ENCODE measurements at regions not wholly inside any gene's neighbourhood (a gene's known extent, or its start where the extent isn't known, plus 50 kb on each side); places are given as distances from the start of the nearest gene placed in this dataset.

DNA sequence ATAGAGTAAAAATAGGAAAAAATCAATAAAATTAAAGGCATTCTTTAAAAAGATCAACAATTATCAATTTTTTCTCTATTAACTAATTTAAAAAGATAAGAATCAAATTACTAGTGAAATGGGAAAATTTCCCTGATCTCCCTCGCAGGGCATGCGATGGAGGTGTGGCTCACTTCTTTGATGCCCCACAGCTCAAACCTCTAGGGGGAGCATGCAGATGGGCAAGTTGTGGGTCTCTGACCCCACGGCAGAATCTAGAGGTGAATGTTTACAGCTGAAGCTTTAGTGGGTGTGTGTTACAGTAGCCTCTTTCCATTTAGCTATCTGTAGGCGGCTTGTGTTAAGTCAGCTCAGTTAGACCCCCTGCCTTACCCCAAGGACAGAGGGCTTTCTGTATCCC lies 1348.8 kb downstream of the PCDH18 start:
- ATAC-seq (no peak), DNase-seq (no peak)
- intact Hi-C loops (cut with micrococcal nuclease), result no loop called here
- H3K9me3 Mint-ChIP-seq, result peaks cover 0 to 29% (median 5%) of the 10 kb centered on the region in 11 donors
- Histone ChIP-seq H3K4me3 (ENCODE audit: low read length) (no peak overlapping the region), H3K36me3 (ENCODE audit: control insufficient read depth in 2 of 3, insufficient read depth in 3 of 3, low read length in 3 of 3) (no peaks in the 10 kb centered on the region), H3K27ac (ENCODE audit: low read depth, low read length) (no peak overlapping the region), H3K9me3 (ENCODE audit: control insufficient read depth in 2 of 3, low read length in 3 of 3) (peaks cover 0 to 4% (median 0%) of the 10 kb centered on the region in 3 experiments), H3K4me1 (ENCODE audit: control insufficient read depth in 2 of 2, insufficient read depth in 2 of 2, low read length in 2 of 2) (no peaks in the 10 kb centered on the region), H3K27me3 (ENCODE audit: control insufficient read depth in 2 of 2, insufficient read depth in 2 of 2, low read length in 2 of 2) (no peaks in the 10 kb centered on the region)
- H3K4me1 Mint-ChIP-seq, result no peaks in the 10 kb centered on the region
- ChIA-PET CTCF (interaction anchor here (0.6 kb wide), 1 partner anchor 9 kb away, joined by 3 read pairs; no protein-coding TSS in a partner anchor), POLR2A (no interaction called here)
- no peak overlapping the region for H3K4me3 Mint-ChIP-seq
- H3K36me3 Mint-ChIP-seq, result peaks cover 0 to 4% (median 0%) of the 10 kb centered on the region in 5 donors
- no peaks in the 10 kb centered on the region for H3K27me3 Mint-ChIP-seq
- H3K27ac Mint-ChIP-seq, result no peak overlapping the region

DNA sequence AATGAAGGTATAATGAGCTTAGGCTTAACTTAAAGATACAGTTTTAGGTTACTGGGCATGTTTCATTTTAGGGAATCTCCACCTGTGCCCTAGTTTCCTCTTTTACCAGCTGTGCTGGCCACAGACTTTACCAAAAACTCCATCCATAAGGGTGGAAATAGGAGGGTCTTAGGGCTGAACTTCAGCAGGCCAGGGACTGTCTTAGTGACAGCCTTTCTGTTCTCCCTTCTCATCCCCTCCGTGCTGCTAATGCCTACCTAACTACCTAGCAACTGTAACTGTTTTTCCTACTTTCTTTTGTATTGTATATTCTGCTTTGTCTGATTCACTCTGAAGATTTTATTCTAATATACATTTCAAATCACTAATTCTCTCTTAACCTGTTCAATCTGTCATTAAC lies 1375.3 kb downstream of the PCDH18 start:
- H3K27me3 Mint-ChIP-seq, result no peaks in the 10 kb centered on the region
- DNase-seq, result no peak
- no peak overlapping the region for H3K27ac ChIP-seq (ENCODE audit: low read depth, low read length)
- H3K4me1 ChIP-seq (ENCODE audit: control insufficient read depth in 2 of 2, insufficient read depth in 2 of 2, low read length in 2 of 2), result no peaks in the 10 kb centered on the region
- H3K4me3 ChIP-seq (ENCODE audit: low read length), result no peak overlapping the region
- no peaks in the 10 kb centered on the region for H3K9me3 ChIP-seq (ENCODE audit: control insufficient read depth in 2 of 3, low read length in 3 of 3)
- POLR2A ChIA-PET, result interaction anchor here (0.6 kb wide), 1 partner anchor 106 kb away, joined by 3 read pairs; no protein-coding TSS in a partner anchor
- H3K4me3 Mint-ChIP-seq, result no peak overlapping the region
- H3K9me3 Mint-ChIP-seq, result peaks cover 0 to 8% (median 1%) of the 10 kb centered on the region in 11 donors
- intact Hi-C loops (cut with micrococcal nuclease), result no loop called here
- no peaks in the 10 kb centered on the region for H3K4me1 Mint-ChIP-seq
- CTCF ChIA-PET, result no interaction called here
- no peaks in the 10 kb centered on the region for H3K27me3 ChIP-seq (ENCODE audit: control insufficient read depth in 2 of 2, insufficient read depth in 2 of 2, low read length in 2 of 2)
- ATAC-seq, result no peak
- no peaks in the 10 kb centered on the region for H3K36me3 Mint-ChIP-seq
- H3K27ac Mint-ChIP-seq, result no peak overlapping the region
- no peaks in the 10 kb centered on the region for H3K36me3 ChIP-seq (ENCODE audit: control insufficient read depth in 2 of 3, insufficient read depth in 3 of 3, low read length in 3 of 3)

DNA sequence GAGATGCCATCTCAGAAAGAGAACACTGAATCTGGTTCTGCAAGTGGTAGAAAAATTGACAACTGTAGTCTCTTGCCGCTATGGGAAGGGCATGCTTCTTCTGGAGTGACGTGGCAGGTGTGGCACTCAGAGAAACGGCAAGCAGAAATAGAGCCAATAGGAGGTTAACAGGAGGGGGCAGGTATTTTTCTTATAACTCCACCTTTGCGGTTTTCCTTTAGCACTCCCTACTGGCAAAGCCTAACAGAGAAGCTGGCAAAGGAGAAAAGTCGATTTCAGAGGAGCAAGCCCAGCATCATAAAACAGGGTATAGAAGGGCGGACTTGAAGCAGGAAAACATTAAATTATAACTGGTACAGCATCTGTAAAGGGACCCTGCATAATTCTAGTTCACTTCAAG lies 1382.2 kb downstream of the PCDH18 start:
- Mint-ChIP-seq H3K27me3 (no peaks in the 10 kb centered on the region), H3K4me3 (no peak overlapping the region), H3K36me3 (no peaks in the 10 kb centered on the region), H3K9me3 (peaks cover 0 to 13% (median 4%) of the 10 kb centered on the region in 11 donors), H3K4me1 (no peaks in the 10 kb centered on the region), H3K27ac (no peak overlapping the region)
- H3K36me3 ChIP-seq (ENCODE audit: control insufficient read depth in 2 of 3, insufficient read depth in 3 of 3, low read length in 3 of 3), result no peaks in the 10 kb centered on the region
- H3K4me3 ChIP-seq (ENCODE audit: low read length), result no peak overlapping the region
- CTCF ChIA-PET, result no interaction called here
- no peaks in the 10 kb centered on the region for H3K27me3 ChIP-seq (ENCODE audit: control insufficient read depth in 2 of 2, insufficient read depth in 2 of 2, low read length in 2 of 2)
- intact Hi-C loops (cut with micrococcal nuclease), result no loop called here
- H3K27ac ChIP-seq (ENCODE audit: low read depth, low read length), result no peak overlapping the region
- DNase-seq (no peak), ATAC-seq (no peak)
- H3K9me3 ChIP-seq (ENCODE audit: control insufficient read depth in 2 of 3, low read length in 3 of 3), result no peaks in the 10 kb centered on the region
- POLR2A ChIA-PET, result no interaction called here
- H3K4me1 ChIP-seq (ENCODE audit: control insufficient read depth in 2 of 2, insufficient read depth in 2 of 2, low read length in 2 of 2), result no peaks in the 10 kb centered on the region

DNA sequence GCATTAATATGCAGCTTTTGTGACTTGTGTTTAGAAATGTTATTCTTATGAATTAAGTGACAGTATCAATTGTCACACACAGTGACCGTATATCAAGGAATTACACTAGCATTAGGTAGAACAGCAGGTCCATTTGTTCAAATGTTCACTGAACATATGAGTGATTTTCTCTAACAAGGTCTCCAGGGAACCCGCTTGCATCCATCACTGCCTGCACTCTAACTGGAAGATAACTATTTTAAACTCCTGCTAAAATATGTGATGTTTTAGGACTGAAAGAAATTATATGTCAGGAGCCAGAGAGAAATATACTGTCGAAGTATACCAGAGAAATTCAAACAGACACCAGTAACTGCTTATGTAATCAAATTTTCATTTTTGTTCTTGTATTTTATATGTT lies 1395.7 kb downstream of the PCDH18 start:
- ATAC-seq (no peak), DNase-seq (no peak)
- Mint-ChIP-seq H3K36me3 (no peaks in the 10 kb centered on the region), H3K27me3 (no peaks in the 10 kb centered on the region), H3K9me3 (peaks cover 0 to 6% (median 0%) of the 10 kb centered on the region in 11 donors), H3K4me3 (no peak overlapping the region), H3K27ac (no peak overlapping the region), H3K4me1 (no peaks in the 10 kb centered on the region)
- POLR2A ChIA-PET, result no interaction called here
- intact Hi-C loops (cut with micrococcal nuclease), result no loop called here
- H3K27ac ChIP-seq (ENCODE audit: low read depth, low read length), result no peak overlapping the region
- H3K4me3 ChIP-seq (ENCODE audit: low read length), result no peak overlapping the region
- no peaks in the 10 kb centered on the region for H3K4me1 ChIP-seq (ENCODE audit: control insufficient read depth in 2 of 2, insufficient read depth in 2 of 2, low read length in 2 of 2)
- CTCF ChIA-PET, result no interaction called here
- H3K36me3 ChIP-seq (ENCODE audit: control insufficient read depth in 2 of 3, insufficient read depth in 3 of 3, low read length in 3 of 3), result no peaks in the 10 kb centered on the region
- H3K9me3 ChIP-seq (ENCODE audit: control insufficient read depth in 2 of 3, low read length in 3 of 3), result no peaks in the 10 kb centered on the region
- H3K27me3 ChIP-seq (ENCODE audit: control insufficient read depth in 2 of 2, insufficient read depth in 2 of 2, low read length in 2 of 2), result no peaks in the 10 kb centered on the region

DNA sequence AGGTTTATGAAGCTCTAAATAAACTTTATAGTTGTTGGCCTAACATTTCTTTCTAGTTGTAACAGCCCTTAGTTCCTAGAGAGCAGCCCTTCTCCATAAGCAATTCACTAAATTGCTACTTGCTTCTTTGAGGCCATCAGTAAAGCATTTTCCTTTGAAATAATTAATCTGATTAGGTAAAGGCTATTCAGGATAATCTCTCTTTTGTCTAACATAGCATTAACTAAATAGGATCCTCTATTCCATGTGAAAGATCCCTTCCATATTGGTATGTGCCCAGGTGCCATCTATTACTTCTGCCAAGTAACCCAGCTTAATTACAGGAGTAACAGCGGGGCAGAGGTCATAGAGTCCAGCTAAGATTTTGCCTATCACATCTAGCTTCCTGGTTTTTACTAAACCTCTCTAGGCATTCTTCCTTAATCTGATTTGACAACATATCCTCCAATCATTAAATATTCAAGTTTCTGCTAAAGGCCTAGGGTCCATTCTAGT lies 1408.0 kb downstream of the PCDH18 start:
- no peaks in the 10 kb centered on the region for H3K27me3 ChIP-seq (ENCODE audit: control insufficient read depth in 2 of 2, insufficient read depth in 2 of 2, low read length in 2 of 2)
- no peak overlapping the region for H3K27ac ChIP-seq (ENCODE audit: low read depth, low read length)
- intact Hi-C loops (cut with micrococcal nuclease), result no loop called here
- H3K4me1 Mint-ChIP-seq, result no peaks in the 10 kb centered on the region
- H3K36me3 ChIP-seq (ENCODE audit: control insufficient read depth in 2 of 3, insufficient read depth in 3 of 3, low read length in 3 of 3), result no peaks in the 10 kb centered on the region
- H3K4me3 Mint-ChIP-seq, result no peak overlapping the region
- POLR2A ChIA-PET, result no interaction called here
- H3K9me3 ChIP-seq (ENCODE audit: control insufficient read depth in 2 of 3, low read length in 3 of 3), result no peaks in the 10 kb centered on the region
- DNase-seq (no peak), ATAC-seq (no peak)
- H3K4me3 ChIP-seq (ENCODE audit: low read length), result no peak overlapping the region
- no peak overlapping the region for H3K27ac Mint-ChIP-seq
- H3K36me3 Mint-ChIP-seq, result no peaks in the 10 kb centered on the region
- peaks cover 0 to 12% (median 4%) of the 10 kb centered on the region in 11 donors for H3K9me3 Mint-ChIP-seq
- no peaks in the 10 kb centered on the region for H3K4me1 ChIP-seq (ENCODE audit: control insufficient read depth in 2 of 2, insufficient read depth in 2 of 2, low read length in 2 of 2)
- H3K27me3 Mint-ChIP-seq, result no peaks in the 10 kb centered on the region
- CTCF ChIA-PET, result no interaction called here

DNA sequence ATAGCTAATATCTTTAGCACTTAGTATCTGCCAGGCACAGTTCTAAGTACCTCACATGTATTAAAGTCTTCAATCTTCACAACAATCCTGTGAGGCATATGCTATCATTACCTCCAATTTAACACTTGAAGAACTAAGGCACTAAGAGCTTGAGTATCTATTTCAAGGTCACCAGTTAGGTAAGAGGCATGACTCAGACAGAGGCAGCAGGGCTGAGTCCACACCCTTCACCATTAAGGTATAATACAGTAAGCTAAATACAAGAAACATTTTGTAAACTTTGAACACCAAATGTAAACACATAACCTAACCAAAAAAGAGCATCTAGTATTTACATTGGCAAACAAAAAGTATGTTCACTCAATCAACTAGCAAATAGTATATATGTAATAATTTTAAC lies 1410.9 kb downstream of the PCDH18 start:
- intact Hi-C loops (cut with micrococcal nuclease), result no loop called here
- Histone ChIP-seq H3K9me3 (ENCODE audit: control insufficient read depth in 2 of 3, low read length in 3 of 3) (no peaks in the 10 kb centered on the region), H3K27me3 (ENCODE audit: control insufficient read depth in 2 of 2, insufficient read depth in 2 of 2, low read length in 2 of 2) (no peaks in the 10 kb centered on the region), H3K4me1 (ENCODE audit: control insufficient read depth in 2 of 2, insufficient read depth in 2 of 2, low read length in 2 of 2) (no peaks in the 10 kb centered on the region), H3K27ac (ENCODE audit: low read depth, low read length) (no peak overlapping the region), H3K36me3 (ENCODE audit: control insufficient read depth in 2 of 3, insufficient read depth in 3 of 3, low read length in 3 of 3) (no peaks in the 10 kb centered on the region), H3K4me3 (ENCODE audit: low read length) (no peak overlapping the region)
- Mint-ChIP-seq H3K9me3 (peaks cover 0 to 8% (median 0%) of the 10 kb centered on the region in 11 donors), H3K27me3 (no peaks in the 10 kb centered on the region), H3K4me3 (no peak overlapping the region), H3K4me1 (no peaks in the 10 kb centered on the region), H3K36me3 (no peaks in the 10 kb centered on the region), H3K27ac (no peak overlapping the region)
- POLR2A ChIA-PET, result no interaction called here
- no peak for ATAC-seq
- DNase-seq, result no peak
- CTCF ChIA-PET, result no interaction called here

DNA sequence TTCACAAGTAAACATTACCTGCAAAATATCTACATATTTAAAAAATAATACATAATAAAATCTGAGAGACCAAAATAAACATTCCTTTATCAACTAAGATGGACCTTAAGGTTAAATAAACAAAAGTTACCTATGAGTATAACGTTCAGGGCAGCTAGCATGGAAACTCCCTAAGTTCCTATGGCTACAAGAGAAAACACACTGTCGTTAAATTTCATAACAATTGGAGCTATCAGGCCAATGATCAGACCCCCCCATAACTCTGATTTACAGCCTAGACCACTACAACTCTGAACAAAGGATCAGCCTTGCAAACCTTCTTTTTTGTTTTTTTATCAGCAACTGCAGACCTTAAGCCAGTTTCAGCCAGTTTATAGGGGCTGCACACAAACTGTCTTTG lies 1418.4 kb downstream of the PCDH18 start:
- no peak for ATAC-seq
- POLR2A ChIA-PET, result no interaction called here
- CTCF ChIA-PET, result no interaction called here
- DNase-seq, result no peak
- H3K27me3 Mint-ChIP-seq, result no peaks in the 10 kb centered on the region
- no peak overlapping the region for H3K27ac ChIP-seq (ENCODE audit: low read depth, low read length)
- no peaks in the 10 kb centered on the region for H3K4me1 Mint-ChIP-seq
- no peaks in the 10 kb centered on the region for H3K9me3 ChIP-seq (ENCODE audit: control insufficient read depth in 2 of 3, low read length in 3 of 3)
- H3K36me3 ChIP-seq (ENCODE audit: control insufficient read depth in 2 of 3, insufficient read depth in 3 of 3, low read length in 3 of 3), result no peaks in the 10 kb centered on the region
- no peak overlapping the region for H3K4me3 Mint-ChIP-seq
- H3K4me3 ChIP-seq (ENCODE audit: low read length), result no peak overlapping the region
- H3K36me3 Mint-ChIP-seq, result no peaks in the 10 kb centered on the region
- no peaks in the 10 kb centered on the region for H3K4me1 ChIP-seq (ENCODE audit: control insufficient read depth in 2 of 2, insufficient read depth in 2 of 2, low read length in 2 of 2)
- intact Hi-C loops (cut with micrococcal nuclease), result no loop called here
- H3K27ac Mint-ChIP-seq, result no peak overlapping the region
- no peaks in the 10 kb centered on the region for H3K27me3 ChIP-seq (ENCODE audit: control insufficient read depth in 2 of 2, insufficient read depth in 2 of 2, low read length in 2 of 2)
- peaks cover 0 to 5% (median 0%) of the 10 kb centered on the region in 11 donors for H3K9me3 Mint-ChIP-seq

Data from naive thymus-derived CD4-positive, alpha-beta T cell (primary cell).